CD14-positive monocyte (primary cell): ENCODE measurements at regions not wholly inside any gene's neighbourhood (a gene's known extent, or its start where the extent isn't known, plus 50 kb on each side); places are given as distances from the start of the nearest gene placed in this dataset.
"Not testable (repeated sequence)": the region's sequence is repeated elsewhere in the genome, so short reads cannot be mapped to it uniquely, and the experiment has no call there.

Source experiments
- DNase-seq, 3 donors: peaks; one replicate each; pipeline ENCODE4 v3.0.0-alpha.2; 2011 to 2022
- H2AFZ ChIP-seq: 2 replicates; pipeline ENCODE4 v1.6.0; 2012; ENCODE audit warnings: mild to moderate bottlenecking, low read depth, low read length, inconsistent platforms; ENCODE audit not compliant: insufficient read depth, poor library complexity, severe bottlenecking
- H3K27ac ChIP-seq, 2 donors: 1 replicate in 1 of 2; 2 replicates in 1 of 2; pipeline ENCODE4 v1.5.1; 2012 to 2013; ENCODE audit warnings: low read length in 2 of 2, control low read depth in 1 of 2, inconsistent platforms in 1 of 2, low read depth in 1 of 2, mild to moderate bottlenecking in 1 of 2
- H3K27me3 ChIP-seq, 2 donors: one replicate each; pipeline versions ENCODE4 v1.6.0 to v1.6.1; 2011 to 2013; ENCODE audit warnings: low read length in 2 of 2; ENCODE audit not compliant: control insufficient read depth in 2 of 2, insufficient read depth in 2 of 2
- H3K36me3 ChIP-seq, 2 donors: replicated peaks in 1 of 2; 1 replicate in 1 of 2; 2 replicates in 1 of 2; pipeline versions ENCODE4 v1.5.1 to v1.6.1; 2012 to 2013; ENCODE audit warnings: low read length in 2 of 2, control low read depth in 1 of 2, inconsistent platforms in 1 of 2, mild to moderate bottlenecking in 1 of 2; ENCODE audit not compliant: insufficient read depth in 2 of 2, control insufficient read depth in 1 of 2
- H3K4me1 ChIP-seq, 2 donors: 1 replicate in 1 of 2; 2 replicates in 1 of 2; pipeline versions ENCODE4 v1.5.1 to v1.6.1; 2012 to 2013; ENCODE audit warnings: low read length in 2 of 2, control low read depth in 1 of 2, inconsistent platforms in 1 of 2, mild to moderate bottlenecking in 1 of 2, moderate library complexity in 1 of 2; ENCODE audit not compliant: insufficient read depth in 2 of 2, control insufficient read depth in 1 of 2
- H3K4me2 ChIP-seq: replicated peaks from 2 replicates; pipeline ENCODE3; 2012; ENCODE audit warnings: low read length, moderate library complexity, mild to moderate bottlenecking; ENCODE audit not compliant: poor library complexity, severe bottlenecking; ENCODE audit errors: extremely low read depth
- H3K4me3 ChIP-seq, 3 experiments: fragments of 200-600 bp in 1 of 3; sonication (generic) in 1 of 3; replicated peaks in 1 of 3; 1 replicate in 2 of 3; 2 replicates in 1 of 3; pipeline ENCODE4 v1.5.1; 2011 to 2013; ENCODE audit warnings: low read length in 3 of 3, mild to moderate bottlenecking in 3 of 3, control low read depth in 2 of 3, low read depth in 2 of 3, inconsistent platforms in 1 of 3, moderate library complexity in 1 of 3
- H3K79me2 ChIP-seq: 2 replicates; pipeline ENCODE4 v1.6.0; 2012; ENCODE audit warnings: mild to moderate bottlenecking, control low read depth, inconsistent platforms, low read length, moderate library complexity; ENCODE audit not compliant: insufficient read depth
- H3K9ac ChIP-seq: 2 replicates; pipeline ENCODE4 v1.6.0; 2017; ENCODE audit warnings: low read length, mild to moderate bottlenecking; ENCODE audit not compliant: insufficient read depth, poor library complexity, severe bottlenecking
- H3K9me3 ChIP-seq, 2 donors: replicated peaks in 1 of 2; 1 replicate in 1 of 2; 2 replicates in 1 of 2; pipeline versions ENCODE4 v1.5.1 to v1.6.1; 2012 to 2013; ENCODE audit warnings: low read length in 2 of 2, control low read depth in 1 of 2; ENCODE audit not compliant: control insufficient read depth in 1 of 2, insufficient read depth in 1 of 2
- H4K20me1 ChIP-seq: 2 replicates; pipeline ENCODE4 v1.6.0; 2012; ENCODE audit warnings: mild to moderate bottlenecking, low read length, control low read depth, moderate library complexity; ENCODE audit not compliant: insufficient read depth
- H3K27ac Mint-ChIP-seq, 7 donors: one replicate each; pipeline ENCODE4 v1.8.0; 2020; ENCODE audit warnings: mild to moderate bottlenecking in 7 of 7, mixed read lengths in 7 of 7, moderate library complexity in 6 of 7, inconsistent platforms in 2 of 7
- H3K27me3 Mint-ChIP-seq, 3 donors: one replicate each; pipeline ENCODE4 v1.8.0; 2021 to 2022; ENCODE audit warnings: low read depth in 3 of 3, mild to moderate bottlenecking in 3 of 3, mixed read lengths in 3 of 3, moderate library complexity in 3 of 3, inconsistent platforms in 1 of 3
- H3K36me3 Mint-ChIP-seq, 2 donors: one replicate each; pipeline ENCODE4 v1.8.0; 2020; ENCODE audit warnings: mixed read lengths in 2 of 2, inconsistent platforms in 1 of 2, mild to moderate bottlenecking in 1 of 2
- H3K4me1 Mint-ChIP-seq: one replicate; pipeline ENCODE4 v1.8.0; 2020; ENCODE audit warnings: mild to moderate bottlenecking, mixed read lengths
- H3K4me3 Mint-ChIP-seq, 2 donors: one replicate each; pipeline ENCODE4 v1.8.0; 2020; ENCODE audit warnings: mild to moderate bottlenecking in 2 of 2, mixed read lengths in 2 of 2, moderate library complexity in 1 of 2
- H3K9me3 Mint-ChIP-seq, 7 donors: one replicate each; pipeline ENCODE4 v1.8.0; 2020 to 2022; ENCODE audit warnings: mixed read lengths in 7 of 7, mild to moderate bottlenecking in 6 of 7, moderate library complexity in 6 of 7, inconsistent platforms in 2 of 7
- WGBS: methylation state at CpG from one replicate; pipeline ENCODE4 v1.1.5; 2013; ENCODE audit warnings: missing lambda C conversion rate; ENCODE audit not compliant: insufficient coverage; 5-methylcytosine and 5-hydroxymethylcytosine counted together
- intact Hi-C, 2 donors: fragments of 100-400 bp; cut with micrococcal nuclease; formaldehyde crosslinking; loops; one replicate each; pipeline versions ENCODE4 v1.15.0 to v1.15.1; 2023
- TF ChIP-seq, protein P1 (sequence below): fragments of 200-600 bp; IDR thresholded peaks from one replicate; pipeline ENCODE4 v1.8.0; 2022; ENCODE audit warnings: antibody characterized with exemption, mild to moderate bottlenecking

GRCh38 chr14:86779416-86779815 lies 1213.6 kb downstream of the GALC start:
- no CpG with 5 or more reads among the region's 1 CpG for WGBS

GRCh38 chr14:86777963-86778602 lies 1214.9 kb downstream of the GALC start:
- no peaks in the 10 kb centered on the region for H3K79me2 ChIP-seq
- Mint-ChIP-seq H3K4me3 (no peak overlapping the region), H3K27me3 (no peaks in the 10 kb centered on the region), H3K36me3 (no peaks in the 10 kb centered on the region), H3K9me3 (peaks cover 1 to 6% (median 2%) of the 10 kb centered on the region in 7 donors), H3K27ac (no peak overlapping the region), H3K4me1 (no peaks in the 10 kb centered on the region)
- intact Hi-C loops, result no loop called here
- H3K9ac ChIP-seq, result no peak overlapping the region
- H3K4me3 ChIP-seq, result no peak overlapping the region
- no peaks in the 10 kb centered on the region for H3K4me1 ChIP-seq
- no peak overlapping the region for H3K27ac ChIP-seq
- no peak overlapping the region for H2AFZ ChIP-seq
- no peak for DNase-seq
- no peaks in the 10 kb centered on the region for H4K20me1 ChIP-seq
- no peaks in the 10 kb centered on the region for H3K27me3 ChIP-seq
- H3K4me2 ChIP-seq, result no peak overlapping the region
- H3K9me3 ChIP-seq, result peaks cover 0 to 13% of the 10 kb centered on the region in 2 donors
- whole genome bisulfite sequencing, result 88% methylated on average over 1 of the region's 2 CpGs
- TF ChIP-seq, protein P1, sequence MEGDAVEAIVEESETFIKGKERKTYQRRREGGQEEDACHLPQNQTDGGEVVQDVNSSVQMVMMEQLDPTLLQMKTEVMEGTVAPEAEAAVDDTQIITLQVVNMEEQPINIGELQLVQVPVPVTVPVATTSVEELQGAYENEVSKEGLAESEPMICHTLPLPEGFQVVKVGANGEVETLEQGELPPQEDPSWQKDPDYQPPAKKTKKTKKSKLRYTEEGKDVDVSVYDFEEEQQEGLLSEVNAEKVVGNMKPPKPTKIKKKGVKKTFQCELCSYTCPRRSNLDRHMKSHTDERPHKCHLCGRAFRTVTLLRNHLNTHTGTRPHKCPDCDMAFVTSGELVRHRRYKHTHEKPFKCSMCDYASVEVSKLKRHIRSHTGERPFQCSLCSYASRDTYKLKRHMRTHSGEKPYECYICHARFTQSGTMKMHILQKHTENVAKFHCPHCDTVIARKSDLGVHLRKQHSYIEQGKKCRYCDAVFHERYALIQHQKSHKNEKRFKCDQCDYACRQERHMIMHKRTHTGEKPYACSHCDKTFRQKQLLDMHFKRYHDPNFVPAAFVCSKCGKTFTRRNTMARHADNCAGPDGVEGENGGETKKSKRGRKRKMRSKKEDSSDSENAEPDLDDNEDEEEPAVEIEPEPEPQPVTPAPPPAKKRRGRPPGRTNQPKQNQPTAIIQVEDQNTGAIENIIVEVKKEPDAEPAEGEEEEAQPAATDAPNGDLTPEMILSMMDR, result no peak
- no peaks in the 10 kb centered on the region for H3K36me3 ChIP-seq

More at GRCh38 chr14:86779416-86779815, 1213.6 kb downstream of the GALC start:
- H3K4me3 ChIP-seq, result no peak overlapping the region
- no peak for DNase-seq
- TF ChIP-seq, protein P1, result no peak
- no peaks in the 10 kb centered on the region for H3K79me2 ChIP-seq
- Mint-ChIP-seq H3K27me3 (no peaks in the 10 kb centered on the region), H3K36me3 (no peaks in the 10 kb centered on the region), H3K27ac (no peak overlapping the region), H3K4me1 (no peaks in the 10 kb centered on the region), H3K4me3 (no peak overlapping the region), H3K9me3 (peaks cover 0 to 6% (median 2%) of the 10 kb centered on the region in 7 donors)
- H3K4me2 ChIP-seq, result no peak overlapping the region
- intact Hi-C loops, result no loop called here
- H3K27ac ChIP-seq, result no peak overlapping the region
- no peaks in the 10 kb centered on the region for H4K20me1 ChIP-seq
- H3K9me3 ChIP-seq, result peaks cover 0 to 13% of the 10 kb centered on the region in 2 donors
- no peaks in the 10 kb centered on the region for H3K27me3 ChIP-seq
- no peaks in the 10 kb centered on the region for H3K36me3 ChIP-seq
- H2AFZ ChIP-seq, result no peak overlapping the region
- no peaks in the 10 kb centered on the region for H3K4me1 ChIP-seq
- no peak overlapping the region for H3K9ac ChIP-seq

GRCh38 chr14:86775896-86776295 lies 1217.1 kb downstream of the GALC start:
- H3K27ac ChIP-seq, H3K4me3 Mint-ChIP-seq, H3K4me3 ChIP-seq, H3K4me1 Mint-ChIP-seq, H3K9ac ChIP-seq, H3K36me3 Mint-ChIP-seq, intact Hi-C loops, H2AFZ ChIP-seq, H3K79me2 ChIP-seq, H3K36me3 ChIP-seq, H3K9me3 Mint-ChIP-seq, H3K4me1 ChIP-seq, H3K27me3 ChIP-seq, DNase-seq, H3K27me3 Mint-ChIP-seq, H3K4me2 ChIP-seq, H3K27ac Mint-ChIP-seq, H4K20me1 ChIP-seq: not testable (repeated sequence)
- WGBS, result 80% methylated on average over 1 of the region's 3 CpGs
- H3K9me3 ChIP-seq, result peaks cover 0 to 13% of the 10 kb centered on the region in 2 donors
